GM12873 (cell line): ENCODE measurements at regions not wholly inside any gene's neighbourhood (a gene's known extent, or its start where the extent isn't known, plus 50 kb on each side); places are given as distances from the start of the nearest gene placed in this dataset.

Source experiments
- CTCF ChIP-seq: IDR thresholded peaks from 2 replicates; pipeline ENCODE4 v1.5.1; 2012; ENCODE audit warnings: low read depth, mild to moderate bottlenecking, moderate library complexity, low read length, control low read depth; ENCODE audit not compliant: insufficient read depth; ENCODE audit errors: missing control alignments

- no peak for TF ChIP-seq CTCF
Observed at GRCh38 chr10:61078542-61079275, 134.7 kb upstream of the RHOBTB1 start.

- no peak for TF ChIP-seq CTCF
Observed at GRCh38 chr10:61076572-61077114, 132.7 kb upstream of the RHOBTB1 start.

GRCh38 chr10:61073391-61073790 is 129.4 kb upstream of the RHOBTB1 start:
- TF ChIP-seq CTCF, result no peak

GRCh38 chr10:61071580-61071979 is 127.6 kb upstream of the RHOBTB1 start:
- no peak for TF ChIP-seq CTCF

GRCh38 chr10:61068471-61068870 is 124.5 kb upstream of the RHOBTB1 start:
- no peak for TF ChIP-seq CTCF

GRCh38 chr10:61067671-61068336 is 123.8 kb upstream of the RHOBTB1 start:
- no peak for TF ChIP-seq CTCF

- TF ChIP-seq CTCF, result no peak
Observed at GRCh38 chr10:61066661-61067344, 122.8 kb upstream of the RHOBTB1 start.
